NCI-H1436 (cell line): ENCODE measurements at regions not wholly inside any gene's neighbourhood (a gene's known extent, or its start where the extent isn't known, plus 50 kb on each side); places are given as distances from the start of the nearest gene placed in this dataset.

Experiments
- DNase-seq: peaks from one replicate; lab custom pipeline; 2025; lab: John Stamatoyannopoulos, UW

DNA sequence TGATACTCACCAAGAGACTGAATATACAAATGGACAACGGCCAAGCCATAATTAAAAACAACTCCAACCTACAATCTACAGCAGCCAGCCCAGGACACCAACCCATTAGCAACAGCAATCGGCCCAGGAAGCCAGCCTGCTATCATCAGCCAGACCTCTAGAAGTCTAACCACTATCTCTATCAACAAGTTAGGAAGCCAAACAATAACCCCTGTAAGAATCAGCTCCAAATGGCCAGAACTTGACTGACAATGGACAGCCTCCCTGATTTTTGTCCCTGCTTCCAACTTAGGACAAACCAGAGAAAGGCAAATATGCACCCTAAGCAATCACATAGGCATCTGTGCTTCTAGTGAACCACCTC lies 511.8 kb upstream of the JARID2 start:
- no peak for DNase-seq

DNA sequence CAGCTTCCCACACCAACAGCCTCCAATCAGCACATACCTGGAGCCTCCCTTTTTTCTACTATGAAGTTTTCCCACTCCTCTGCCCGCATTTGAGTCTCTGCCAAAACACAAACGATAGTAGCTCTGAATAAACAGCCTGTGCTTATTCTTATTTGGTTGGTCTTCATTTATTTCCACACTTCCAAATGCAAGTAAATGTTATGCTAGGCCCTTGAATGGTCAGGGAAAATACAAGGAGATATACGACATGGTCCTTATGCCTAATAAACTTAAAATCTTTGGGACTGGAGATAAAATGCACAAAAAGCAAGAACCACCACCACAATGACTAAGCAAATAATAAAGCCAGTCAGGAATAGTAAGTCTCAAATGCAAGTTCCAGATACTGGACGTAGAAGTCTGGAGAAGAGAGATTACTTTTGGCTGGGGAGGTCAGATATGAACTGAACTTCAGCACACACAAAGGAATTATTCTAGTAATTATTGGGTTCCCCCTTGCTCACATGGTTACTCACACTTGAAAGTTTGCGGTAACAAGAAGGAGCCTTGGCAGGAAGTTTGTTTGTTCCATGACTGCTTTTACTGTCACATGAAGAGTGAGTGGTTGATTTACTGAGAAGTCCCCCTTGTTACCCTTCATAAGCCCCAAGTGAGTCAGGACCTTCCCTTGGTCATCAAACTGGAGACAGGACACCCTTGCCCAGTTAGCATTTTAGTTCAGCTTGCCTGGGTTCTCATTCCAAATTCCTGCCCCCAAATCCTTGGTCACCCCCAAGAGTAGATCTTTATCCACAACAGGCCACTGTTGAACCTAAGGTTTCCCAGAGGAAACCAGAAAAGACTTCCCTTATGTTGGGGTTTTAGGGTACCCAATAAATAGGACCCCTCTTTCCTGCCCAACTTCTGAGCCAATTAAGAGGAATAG lies 511.2 kb upstream of the JARID2 start:
- no peak for DNase-seq

DNA sequence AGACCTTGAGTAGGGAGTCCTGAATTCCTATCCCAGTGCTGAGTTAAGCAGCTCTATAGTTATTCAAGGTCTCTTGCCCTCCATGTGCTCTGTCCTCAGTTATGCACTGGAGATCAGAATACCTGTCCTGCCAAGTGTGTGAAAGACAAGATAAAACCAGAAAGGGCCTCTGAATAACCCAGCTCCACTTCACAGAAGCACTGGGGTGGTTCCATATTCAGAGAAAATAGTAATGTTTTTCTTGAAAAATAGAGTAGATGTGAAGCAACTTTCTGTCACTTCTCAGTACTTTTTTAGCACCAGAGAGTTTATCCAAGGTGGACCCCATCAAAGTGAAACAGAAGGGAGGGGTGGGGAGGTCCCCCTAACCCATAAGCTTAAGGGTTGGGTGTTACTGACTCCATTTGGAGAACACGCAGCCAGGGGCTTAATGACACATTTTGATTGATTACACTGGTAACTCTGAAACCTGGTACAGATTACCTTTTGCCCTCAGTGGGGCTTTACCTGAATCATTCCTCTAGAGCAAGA lies 509.8 kb upstream of the JARID2 start:
- no peak for DNase-seq

- no peak for DNase-seq
Observed at GRCh38 chr6:14736554-14736953, 509.3 kb upstream of the JARID2 start.

DNA sequence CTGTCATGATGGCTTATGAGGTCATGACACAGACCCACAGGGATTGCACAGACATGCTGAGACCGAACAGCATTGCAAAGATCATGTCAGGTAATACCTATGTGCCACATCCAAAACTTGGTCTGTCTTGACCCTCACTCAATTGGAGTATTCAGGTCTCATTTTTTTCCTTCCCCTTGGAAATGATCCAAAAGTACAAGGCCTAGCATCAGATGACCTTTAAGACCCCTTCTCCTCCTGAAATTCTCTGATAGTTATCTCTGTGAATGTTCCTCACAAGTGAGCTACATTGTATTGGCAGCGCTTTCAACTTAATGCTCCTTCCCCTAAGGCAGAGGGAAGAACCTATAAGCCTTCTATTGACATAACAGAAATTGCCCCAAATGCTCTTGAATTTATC lies 507.4 kb upstream of the JARID2 start:
- no peak for DNase-seq

DNA sequence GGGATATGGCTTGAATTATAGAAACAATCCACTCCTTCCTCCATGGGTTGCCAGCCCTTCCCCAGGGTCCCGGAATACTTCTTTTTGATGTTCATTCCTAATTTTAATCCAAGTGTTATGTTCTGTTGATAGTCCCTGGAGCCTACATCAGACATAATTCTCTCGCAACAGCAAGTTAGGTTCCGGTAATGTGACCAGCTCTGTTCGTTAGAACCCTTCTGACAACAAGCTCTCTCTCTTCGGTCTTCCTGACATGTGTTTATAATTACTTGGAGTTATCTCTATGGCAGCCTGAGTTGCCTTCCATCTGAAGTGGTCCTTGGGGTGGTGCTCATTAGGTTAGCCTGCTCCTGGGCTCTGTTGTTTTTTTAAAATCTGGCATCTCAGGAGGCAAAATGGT lies 506.9 kb upstream of the JARID2 start:
- peak; percentile 60 for DNase-seq

- DNase-seq: no peak
Observed at GRCh38 chr6:14739827-14740226, 506.0 kb upstream of the JARID2 start.

- DNase-seq: no peak
Observed at GRCh38 chr6:14742171-14742570, 503.7 kb upstream of the JARID2 start.

- DNase-seq: no peak
Observed at GRCh38 chr6:14742680-14743079, 503.2 kb upstream of the JARID2 start.

DNA sequence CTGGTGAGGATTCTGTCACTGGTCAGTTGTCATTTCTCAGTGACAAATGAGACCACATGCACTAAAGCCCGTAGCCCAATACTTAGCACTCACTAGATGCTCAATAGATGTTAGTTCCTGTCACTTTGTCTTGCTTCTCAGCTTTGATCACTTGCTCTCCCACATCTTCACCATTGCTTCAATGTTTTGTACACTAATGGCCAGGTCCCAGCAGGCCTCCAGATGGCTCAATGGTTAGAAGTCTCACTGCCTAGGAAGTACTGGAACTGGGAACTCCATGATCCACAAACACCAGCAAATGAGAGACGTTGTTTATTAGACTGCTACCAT lies 502.8 kb upstream of the JARID2 start:
- no peak for DNase-seq

GRCh38 chr6:14743474-14744211 lies 502.2 kb upstream of the JARID2 start:
- DNase-seq: no peak

GRCh38 chr6:14744212-14744556 lies 501.7 kb upstream of the JARID2 start:
- DNase-seq: no peak

DNA sequence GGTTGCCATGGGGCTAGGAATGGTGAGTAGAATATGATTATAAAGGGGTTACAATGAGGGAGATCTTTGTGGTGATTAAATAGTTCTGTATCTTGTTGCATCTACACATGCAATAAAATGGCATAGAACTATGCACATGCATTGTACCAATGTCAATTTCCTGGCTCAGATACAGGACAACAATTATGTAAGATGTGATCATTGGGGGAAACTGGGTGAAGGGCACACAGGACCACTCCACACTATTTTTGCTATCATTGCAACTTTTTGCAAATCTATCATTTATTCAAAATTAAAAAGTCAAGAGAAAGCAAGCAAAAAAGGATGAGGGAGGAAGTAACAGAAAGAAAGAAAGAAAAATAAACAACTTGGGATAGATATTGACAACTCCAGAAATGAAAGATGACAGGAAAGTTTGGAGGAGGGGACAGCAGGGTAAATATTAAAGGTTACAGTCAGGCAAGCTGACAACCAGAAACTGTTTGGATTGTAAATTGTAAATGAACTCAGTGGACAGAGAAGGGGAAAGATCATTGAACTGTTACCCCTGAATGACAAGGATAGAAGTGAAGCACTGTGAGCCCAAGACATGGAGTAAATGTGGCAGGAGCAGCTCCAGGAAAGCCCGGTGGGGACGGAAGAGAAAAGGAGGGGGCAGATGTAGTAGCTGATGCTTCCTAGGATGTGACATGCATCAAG lies 499.6 kb upstream of the JARID2 start:
- DNase-seq: no peak

DNA sequence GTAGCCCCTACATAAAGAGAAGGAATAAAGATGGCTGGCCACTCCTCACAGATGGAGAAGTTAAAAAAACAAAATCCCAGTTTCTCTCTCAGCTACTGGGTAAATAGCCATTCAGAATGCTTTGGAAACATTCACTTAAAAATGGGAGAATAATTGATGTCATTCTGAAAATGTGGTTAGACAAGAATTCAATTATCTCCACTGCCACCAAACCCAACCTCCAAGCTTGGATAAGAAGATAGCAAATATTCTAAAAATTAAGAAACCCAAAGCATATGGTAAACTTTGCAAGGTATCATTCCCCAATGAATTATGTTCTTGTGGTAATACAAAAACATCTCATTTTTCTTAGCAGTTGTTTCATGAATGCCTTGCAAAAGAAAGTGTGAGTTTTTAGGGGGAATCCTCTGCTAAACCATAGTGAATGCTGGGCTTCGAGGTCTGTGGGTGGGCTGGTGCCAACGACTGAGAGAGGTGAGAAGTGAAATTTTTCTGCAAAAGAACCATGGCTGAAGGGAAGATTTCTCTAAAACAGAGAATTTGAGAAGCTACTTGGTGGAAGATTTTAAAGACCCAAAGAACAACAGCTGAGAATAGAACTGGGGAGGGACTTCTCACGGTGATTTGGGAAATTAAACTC lies 497.9 kb upstream of the JARID2 start:
- DNase-seq: no peak

- DNase-seq: no peak
Observed at GRCh38 chr6:14748679-14749078, 497.2 kb upstream of the JARID2 start.

- no peak for DNase-seq
Observed at GRCh38 chr6:14750059-14750661, 495.7 kb upstream of the JARID2 start.

DNA sequence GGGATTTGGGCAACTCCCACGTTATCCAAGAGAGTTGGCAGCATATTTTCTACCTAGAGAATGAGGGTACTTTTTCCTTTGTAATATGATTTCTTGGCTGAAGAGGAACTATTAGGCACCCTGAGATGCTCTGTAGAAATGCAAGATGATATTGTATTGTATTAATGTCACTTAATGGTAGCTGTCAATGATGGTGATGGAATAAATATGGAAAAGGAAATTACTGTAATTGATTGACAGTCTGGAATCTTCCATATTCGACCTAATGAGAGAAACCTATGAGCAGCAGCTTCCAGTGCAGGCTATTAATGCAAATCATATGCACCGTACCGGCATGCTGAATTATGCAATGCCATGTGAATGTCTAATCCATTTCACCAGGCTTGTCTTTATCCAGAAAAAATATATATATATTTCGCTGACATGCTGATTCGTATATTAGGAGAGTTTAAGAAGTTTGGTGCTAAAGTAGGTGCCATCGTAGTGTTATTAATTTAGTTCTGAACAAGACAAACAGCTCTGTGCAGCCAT lies 494.2 kb upstream of the JARID2 start:
- DNase-seq: no peak

DNA sequence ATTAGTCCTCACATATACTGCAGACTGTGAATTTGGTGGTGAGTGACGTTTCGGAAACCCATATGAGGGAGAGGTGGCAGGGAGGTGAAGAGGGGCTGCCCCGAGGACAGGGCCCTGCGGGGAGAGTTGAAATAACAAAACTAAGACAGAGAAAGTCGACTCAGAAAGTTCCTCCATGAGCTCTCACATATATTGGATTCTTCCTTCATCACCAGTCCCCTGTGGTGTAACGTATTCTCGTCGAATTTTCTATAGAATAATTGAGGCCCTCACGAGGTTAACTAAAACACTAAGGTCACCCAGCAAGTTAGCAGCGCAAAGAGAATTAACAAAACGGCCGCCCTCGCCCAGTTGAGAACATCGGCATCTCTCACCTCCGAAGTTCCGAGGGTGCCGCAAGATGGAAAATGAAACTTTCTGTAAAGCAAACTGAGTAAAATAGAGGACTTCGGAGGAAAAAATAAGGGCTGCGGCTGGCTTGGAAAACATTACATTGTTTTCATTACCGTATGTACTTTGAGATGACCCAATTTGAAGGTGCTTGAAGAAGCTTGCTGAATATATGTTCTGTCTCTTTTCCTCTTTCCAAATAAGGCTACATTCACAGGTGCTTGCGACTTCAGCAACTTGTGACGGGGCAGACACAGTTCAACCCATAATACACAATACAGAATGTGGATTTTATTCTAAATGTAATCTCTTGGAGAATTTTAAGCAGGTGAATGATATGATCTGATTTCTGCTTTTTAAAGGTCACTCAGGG lies 490.9 kb upstream of the JARID2 start:
- DNase-seq: no peak

GRCh38 chr6:14756340-14756739 lies 489.5 kb upstream of the JARID2 start:
- no peak for DNase-seq

- no peak for DNase-seq
Observed at GRCh38 chr6:14757014-14757413, 488.9 kb upstream of the JARID2 start.

GRCh38 chr6:14757418-14757817 lies 488.5 kb upstream of the JARID2 start:
- no peak for DNase-seq
